Stimulated activated naive CD4-positive, alpha-beta T cell (primary cell): ENCODE measurements at regions not wholly inside any gene's neighbourhood (a gene's known extent, or its start where the extent isn't known, plus 50 kb on each side); places are given as distances from the start of the nearest gene placed in this dataset.
"Not testable (repeated sequence)": the region's sequence is repeated elsewhere in the genome, so short reads cannot be mapped to it uniquely, and the experiment has no call there.

Experiments used
- DNase-seq, 6 experiments: peaks; one replicate each; lab custom pipeline; 2025; lab: John Stamatoyannopoulos, UW

- no peak for DNase-seq
Observed at GRCh38 chr6:144769142-144769541, 484.0 kb downstream of the UTRN start.

- no peak for DNase-seq
Observed at GRCh38 chr6:144776031-144776819, 491.1 kb downstream of the UTRN start.

GRCh38 chr6:144777249-144777648 lies 492.1 kb downstream of the UTRN start:
- DNase-seq = no peak

- DNase-seq = no peak
Observed at GRCh38 chr6:144778056-144778455, 492.9 kb downstream of the UTRN start.

- no peak for DNase-seq
Observed at GRCh38 chr6:144778773-144779492, 493.8 kb downstream of the UTRN start.

- no peak for DNase-seq
Observed at GRCh38 chr6:144781836-144782235, 496.7 kb downstream of the UTRN start.

GRCh38 chr6:144782634-144783033 lies 497.5 kb downstream of the UTRN start:
- DNase-seq = no peak

- no peak for DNase-seq
Observed at GRCh38 chr6:144785056-144785455, 499.9 kb downstream of the UTRN start.

- no peak for DNase-seq
Observed at GRCh38 chr6:144786825-144787224, 501.7 kb downstream of the UTRN start.

GRCh38 chr6:144793744-144794143 lies 508.6 kb downstream of the UTRN start:
- DNase-seq = no peak

GRCh38 chr6:144795022-144795421 lies 509.9 kb downstream of the UTRN start:
- not testable (repeated sequence) for DNase-seq

GRCh38 chr6:144796070-144796469 lies 510.9 kb downstream of the UTRN start:
- DNase-seq = no peak

GRCh38 chr6:144797881-144798589 lies 512.9 kb downstream of the UTRN start:
- DNase-seq = no peak

- DNase-seq = no peak
Observed at GRCh38 chr6:144804246-144804790, 519.2 kb downstream of the UTRN start.

GRCh38 chr6:144805049-144805448 lies 519.9 kb downstream of the UTRN start:
- DNase-seq = no peak

GRCh38 chr6:144806222-144806621 lies 521.1 kb downstream of the UTRN start:
- no peak for DNase-seq

GRCh38 chr6:144809120-144809519 lies 524.0 kb downstream of the UTRN start:
- no peak for DNase-seq

- no peak for DNase-seq
Observed at GRCh38 chr6:144809969-144810368, 524.8 kb downstream of the UTRN start.

- DNase-seq = no peak
Observed at GRCh38 chr6:144811140-144811539, 526.0 kb downstream of the UTRN start.

- DNase-seq = no peak
Observed at GRCh38 chr6:144816936-144817335, 531.8 kb downstream of the UTRN start.

GRCh38 chr6:144820270-144820669 lies 535.1 kb downstream of the UTRN start:
- no peak for DNase-seq

- DNase-seq = no peak
Observed at GRCh38 chr6:144823131-144823530, 538.0 kb downstream of the UTRN start.

- DNase-seq = no peak
Observed at GRCh38 chr6:144824018-144824417, 538.9 kb downstream of the UTRN start.
